ACHN (cell line): ENCODE measurements at regions not wholly inside any gene's neighbourhood (a gene's known extent, or its start where the extent isn't known, plus 50 kb on each side); places are given as distances from the start of the nearest gene placed in this dataset.

Source experiments
- DNase-seq: peaks from one replicate; pipeline ENCODE4 v3.0.0-alpha.2; 2015
- in situ Hi-C: cut with HindIII; loops from 2 replicates; pipeline ENCODE4 v1.10.0; 2017; ENCODE audit warnings: low sequenced_read_pairs, low pct_ligation_motif_present, low pct_unique_long_range_greater_than_20kb

DNA sequence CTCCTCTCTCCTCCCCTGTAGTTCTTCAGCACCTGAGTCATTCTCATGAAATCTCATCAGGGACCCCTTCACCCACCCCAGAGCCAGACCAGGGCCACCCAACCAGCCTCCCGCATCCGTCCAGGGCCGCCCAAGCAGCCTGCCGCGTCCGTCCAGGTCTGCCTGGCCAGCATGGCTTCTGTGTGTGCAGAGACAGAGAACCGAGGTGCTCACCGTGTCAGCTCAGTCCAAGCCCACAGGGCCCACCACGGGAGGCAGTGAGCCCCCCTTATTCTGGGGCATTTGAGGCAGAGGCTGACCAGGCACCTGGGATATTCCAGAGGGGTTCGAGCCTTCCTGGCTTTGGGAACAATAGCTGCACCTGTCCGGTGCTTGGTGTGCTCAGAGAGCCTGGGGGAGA lies 1117.3 kb downstream of the BRD1 start:
- DNase-seq: no peak
- in situ Hi-C loops: no loop called here

GRCh38 chr22:48709976-48710375 lies 1117.7 kb downstream of the BRD1 start:
- DNase-seq: no peak
- in situ Hi-C loops: no loop called here

DNA sequence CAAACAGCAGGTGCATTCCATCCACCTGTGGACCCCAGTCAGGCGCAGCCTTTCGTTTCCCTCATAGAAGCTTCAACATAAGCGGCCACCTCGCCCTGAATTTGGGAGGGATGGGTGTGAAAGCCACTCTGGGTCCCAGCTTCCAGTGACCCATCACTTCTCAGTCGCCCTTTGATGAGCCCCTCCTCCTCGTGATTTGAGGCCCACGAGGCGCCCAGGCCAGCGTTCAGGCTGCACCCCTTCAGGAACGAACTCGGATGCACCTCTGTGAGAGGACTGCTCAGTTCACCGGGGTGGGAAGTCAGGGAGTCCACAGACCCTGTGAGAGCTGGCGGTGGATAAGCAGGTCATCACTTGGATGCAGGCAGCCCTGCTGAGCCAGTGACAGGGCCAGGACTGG lies 1118.2 kb downstream of the BRD1 start:
- in situ Hi-C loops: no loop called here
- no peak for DNase-seq

GRCh38 chr22:48708558-48709245 lies 1119.0 kb downstream of the BRD1 start:
- in situ Hi-C loops: no loop called here
- DNase-seq: no peak

GRCh38 chr22:48707763-48708557 lies 1119.7 kb downstream of the BRD1 start:
- no peak for DNase-seq
- in situ Hi-C loops: no loop called here

DNA sequence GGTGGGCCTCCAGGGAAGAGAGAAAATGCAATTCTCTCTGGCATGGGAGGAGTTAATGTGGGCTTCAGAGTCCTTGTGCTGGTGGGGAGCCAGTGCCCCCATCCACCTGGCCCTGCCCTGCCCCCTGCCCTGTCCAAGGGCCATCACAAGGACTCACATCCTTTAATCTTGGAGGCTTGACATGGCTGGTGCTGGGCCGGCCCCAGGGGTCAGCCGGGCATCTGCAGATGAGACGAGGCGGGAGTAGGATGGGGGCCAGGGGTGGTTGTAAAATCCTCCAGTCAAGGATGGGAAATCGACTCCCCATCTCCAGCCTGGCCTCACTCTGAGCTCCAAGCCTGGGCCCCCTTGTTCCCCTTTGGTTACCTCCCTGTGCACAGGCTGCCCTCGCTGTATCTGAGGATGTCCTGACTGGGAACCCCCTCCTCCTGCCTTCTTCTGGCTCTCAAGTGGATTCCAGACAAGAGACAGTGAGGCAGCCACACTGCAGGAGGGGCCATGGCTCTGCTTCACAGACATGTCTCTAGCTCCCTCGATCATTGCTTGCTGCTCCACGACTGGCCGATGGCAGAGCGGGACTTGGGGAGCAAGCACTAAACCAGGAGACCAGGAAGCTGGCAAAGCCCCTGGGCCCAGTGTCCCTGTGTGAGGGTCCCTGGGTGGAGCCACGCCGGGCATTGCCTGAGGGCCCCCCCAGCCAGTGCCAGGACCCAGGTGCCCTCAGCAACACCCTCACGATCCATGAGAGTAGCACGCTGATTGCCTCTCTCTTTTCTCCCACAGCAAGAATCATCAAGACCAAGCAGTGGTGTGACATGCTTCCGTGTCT lies 1120.5 kb downstream of the BRD1 start:
- DNase-seq: no peak
- in situ Hi-C loops: no loop called here

DNA sequence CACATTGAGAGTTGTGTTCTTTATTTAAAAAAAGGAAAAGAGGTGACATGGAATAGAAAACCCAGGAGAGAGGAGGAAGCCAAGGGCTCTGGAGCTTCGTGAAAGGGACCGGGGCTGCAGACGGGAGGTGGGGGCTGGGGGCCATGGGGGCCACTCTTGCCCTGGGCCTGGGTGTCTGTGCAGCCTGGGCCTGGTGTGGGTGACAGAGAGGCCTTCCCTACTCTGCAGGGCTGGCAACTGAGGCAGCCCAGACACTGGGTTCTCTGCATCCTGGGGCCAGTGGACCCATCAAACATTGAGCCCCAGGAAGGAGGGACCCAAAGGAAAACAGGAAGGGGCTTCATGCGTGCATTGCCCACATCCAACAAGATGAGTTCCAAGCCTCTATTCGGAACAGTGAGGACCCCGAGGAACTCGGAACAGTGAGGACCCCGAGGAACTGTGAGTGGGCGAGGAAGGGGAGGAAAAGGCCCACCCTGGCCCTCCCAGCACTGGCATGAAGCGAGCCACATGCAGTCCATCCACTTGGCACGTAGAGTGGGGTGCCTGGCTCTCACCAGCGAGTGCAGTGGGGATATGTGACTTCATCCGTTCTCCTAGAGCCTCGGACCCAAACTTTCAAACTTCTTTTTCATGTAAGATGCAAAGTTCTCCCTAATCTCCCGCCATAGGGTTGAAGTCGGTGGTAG lies 1121.6 kb downstream of the BRD1 start:
- in situ Hi-C loops: no loop called here
- DNase-seq: no peak

DNA sequence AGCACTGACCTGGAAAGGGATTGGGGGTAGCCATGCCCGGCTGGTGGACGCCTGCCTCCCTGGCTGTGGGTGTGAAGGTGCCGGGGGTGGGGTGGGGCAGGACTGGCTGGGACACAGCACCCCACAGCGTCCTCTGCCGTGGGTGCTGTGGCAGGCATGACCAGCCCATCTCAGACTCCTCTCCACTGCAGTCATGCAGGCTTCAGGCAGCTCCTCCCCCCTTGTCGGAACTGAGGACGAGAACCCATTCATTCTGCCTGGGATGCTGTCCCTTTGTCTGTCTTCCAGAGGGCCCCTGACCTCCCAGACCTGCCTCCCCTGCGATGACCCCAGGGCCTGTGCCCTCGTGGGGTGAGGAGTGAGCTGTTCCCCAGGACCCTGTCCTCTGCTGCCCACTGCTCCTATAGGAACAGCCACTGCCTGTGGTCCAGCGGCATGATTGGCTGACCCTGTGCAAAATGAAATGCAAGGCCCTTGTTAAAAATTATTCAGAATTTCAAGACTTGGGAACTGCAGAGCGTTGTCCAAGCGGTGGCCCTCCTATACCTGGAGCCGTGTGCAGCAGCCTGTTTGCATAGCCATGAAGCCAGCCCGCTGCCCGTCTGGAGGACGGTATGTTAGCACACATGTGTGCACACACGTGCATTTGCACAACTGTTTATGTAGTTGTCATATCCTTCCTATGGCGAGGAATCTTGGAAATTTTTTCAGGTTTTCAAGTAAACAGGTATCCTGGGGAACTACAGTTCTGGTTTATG lies 1122.3 kb downstream of the BRD1 start:
- DNase-seq: no peak
- in situ Hi-C loops: no loop called here

GRCh38 chr22:48704335-48704734 lies 1123.3 kb downstream of the BRD1 start:
- DNase-seq: no peak
- in situ Hi-C loops: no loop called here

DNA sequence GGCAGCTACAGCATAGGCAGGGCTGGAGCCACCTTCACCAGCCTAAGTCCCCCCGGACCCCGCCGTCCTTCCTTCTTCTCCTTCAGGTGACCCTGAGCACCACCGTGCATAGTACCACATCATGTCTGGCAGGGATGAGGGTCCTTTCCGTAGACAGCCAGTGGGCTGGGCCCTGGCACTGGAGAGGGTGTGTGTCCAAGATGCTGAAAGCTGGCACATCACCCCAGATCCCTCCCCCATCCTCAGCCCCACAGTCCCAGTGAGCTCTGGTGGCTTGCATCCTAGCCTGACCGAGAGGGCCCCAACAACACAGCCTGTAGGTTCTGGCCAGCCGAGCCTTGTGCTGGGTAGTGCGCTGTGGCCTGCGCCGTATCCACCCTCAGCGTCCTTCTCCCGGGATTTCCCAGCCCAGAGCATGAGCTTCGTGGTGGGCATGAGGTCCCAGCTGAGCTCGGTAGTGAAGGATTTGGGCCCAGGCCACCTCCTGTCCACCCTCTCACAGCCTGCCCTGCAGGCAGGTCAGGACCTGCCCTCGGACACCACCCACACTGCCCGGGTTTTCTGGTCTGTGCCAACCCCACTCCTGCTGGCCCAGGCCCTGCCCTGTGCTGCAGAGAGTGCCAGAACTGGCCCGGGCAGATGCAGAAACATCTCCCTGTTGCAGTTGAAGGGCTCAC lies 1124.3 kb downstream of the BRD1 start:
- in situ Hi-C loops: no loop called here
- DNase-seq: no peak

DNA sequence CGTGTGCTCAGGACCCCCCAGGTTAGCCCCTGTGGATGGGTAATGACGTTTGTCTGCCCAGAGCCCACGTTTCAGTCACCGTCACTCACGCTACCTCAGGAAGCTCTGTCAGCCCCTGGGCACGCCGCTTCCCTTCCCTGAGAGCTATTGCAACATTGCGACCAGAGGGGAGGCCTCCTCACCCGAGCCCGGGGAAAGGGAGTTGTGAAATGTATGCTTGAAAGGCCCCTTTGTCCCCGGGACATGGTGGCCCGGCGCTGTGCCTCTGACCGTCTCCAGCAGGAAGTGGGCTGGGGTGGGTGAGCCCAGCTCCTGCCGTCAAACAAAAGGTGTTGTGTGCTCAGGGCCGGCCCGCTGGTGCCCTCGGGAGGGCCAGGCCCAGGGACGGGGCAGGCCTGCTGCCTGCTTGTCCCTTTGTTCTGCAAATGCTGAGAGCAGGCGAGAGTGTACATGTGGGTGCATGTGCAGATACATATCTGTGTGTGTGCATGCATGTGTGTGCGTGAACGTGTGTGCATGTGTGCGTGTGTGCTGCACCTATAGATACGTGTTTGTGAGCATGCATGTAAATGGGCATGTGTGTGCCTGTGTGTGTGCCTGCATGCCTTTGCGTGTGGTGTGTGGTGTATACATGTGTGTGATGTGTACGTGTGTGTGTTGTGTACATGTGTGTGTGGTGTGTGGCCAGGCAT lies 1125.0 kb downstream of the BRD1 start:
- no peak for DNase-seq
- in situ Hi-C loops: no loop called here

DNA sequence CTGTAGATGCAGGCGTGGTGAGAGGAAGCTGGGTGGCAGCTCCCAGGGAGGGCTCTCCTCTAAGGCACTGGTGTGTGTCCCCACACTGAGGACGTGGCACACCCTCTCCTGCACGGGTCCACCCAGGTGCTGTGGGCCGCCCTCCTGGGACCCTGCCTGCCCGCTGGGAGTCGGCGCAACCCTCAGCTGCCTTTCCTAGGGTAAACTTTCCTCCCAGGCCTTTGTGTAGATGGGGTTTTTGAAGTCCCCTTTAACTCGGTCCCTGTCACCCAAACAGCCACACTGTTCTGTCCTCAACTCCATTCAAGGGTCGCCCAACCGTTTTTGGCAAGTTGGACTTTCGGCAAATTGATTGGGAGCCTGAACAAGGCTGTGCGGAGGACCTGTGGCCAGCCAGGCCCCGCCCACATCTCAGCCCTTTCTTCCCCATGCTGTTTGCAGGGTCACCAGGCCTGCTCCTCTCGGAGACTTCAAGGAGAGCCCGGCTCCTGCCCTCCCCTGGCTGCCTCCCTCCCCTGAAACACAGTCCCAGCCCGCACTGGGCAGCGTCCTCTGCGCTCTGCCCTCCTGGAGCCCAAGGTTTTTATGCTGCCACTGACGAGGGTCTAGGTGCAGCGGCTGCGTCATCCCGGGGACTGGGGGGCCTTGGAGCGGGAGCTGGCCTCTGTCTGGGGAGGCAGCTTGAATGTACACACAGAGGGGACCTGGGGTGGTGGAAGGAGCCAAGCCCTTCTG lies 1126.2 kb downstream of the BRD1 start:
- no peak for DNase-seq
- in situ Hi-C loops: no loop called here

DNA sequence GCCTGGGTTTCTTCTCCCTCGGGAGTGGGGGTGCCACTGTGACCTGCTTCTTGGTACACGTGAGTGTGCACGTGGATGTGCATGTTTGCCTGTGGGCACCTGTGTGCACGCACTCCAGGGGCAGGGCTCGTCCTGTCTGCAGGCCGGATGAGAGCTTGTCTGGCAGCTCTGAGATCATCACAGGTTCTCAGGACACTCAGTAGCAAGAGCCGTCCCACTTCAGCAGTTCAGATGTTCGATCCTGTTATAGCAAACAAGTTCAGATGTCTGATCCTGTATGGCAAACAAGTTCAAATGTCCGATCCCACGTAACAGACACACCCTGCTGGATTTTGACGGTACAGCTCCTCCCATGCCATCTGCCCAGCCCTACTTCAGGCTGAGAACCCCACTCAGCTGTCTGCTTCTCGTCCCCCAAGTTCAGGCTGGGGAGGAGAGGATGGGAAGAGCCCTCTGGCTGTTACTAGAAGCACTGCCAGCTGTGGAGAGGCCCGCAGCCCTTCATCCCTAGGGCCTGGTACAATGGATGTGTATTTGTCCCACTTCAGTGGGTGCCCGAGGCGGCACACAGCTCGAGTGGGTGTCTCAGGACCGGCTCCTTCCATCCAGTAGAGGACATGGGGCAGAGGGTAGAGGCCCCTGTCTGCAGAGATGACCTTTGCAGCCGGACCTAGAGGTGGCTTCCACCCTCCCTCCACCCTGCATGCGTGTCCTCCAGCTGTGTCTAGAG lies 1126.9 kb downstream of the BRD1 start:
- no peak for DNase-seq
- in situ Hi-C loops: no loop called here

- in situ Hi-C loops: no loop called here
- no peak for DNase-seq
Measured at GRCh38 chr22:48700180-48700565, 1127.5 kb downstream of the BRD1 start.

DNA sequence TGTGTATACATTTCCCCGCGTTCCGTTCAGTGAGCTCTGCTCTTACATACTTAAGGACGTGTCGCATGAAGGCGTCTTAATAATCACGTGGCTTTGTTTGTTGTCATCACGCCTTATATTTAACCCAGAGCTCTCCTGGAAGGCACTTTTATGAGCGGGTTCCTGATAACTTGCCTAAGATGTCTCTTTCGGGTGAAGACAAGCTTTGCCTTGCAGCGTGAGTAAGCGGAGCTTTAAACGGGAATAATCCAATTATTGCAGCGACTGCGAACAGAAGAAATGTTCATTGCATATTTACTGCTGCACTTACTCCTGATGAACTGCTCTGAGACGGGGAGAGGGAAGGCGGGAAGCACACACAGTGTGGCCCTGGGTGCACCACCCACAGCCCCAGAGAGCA lies 1128.2 kb downstream of the BRD1 start:
- in situ Hi-C loops: no loop called here
- DNase-seq: no peak

DNA sequence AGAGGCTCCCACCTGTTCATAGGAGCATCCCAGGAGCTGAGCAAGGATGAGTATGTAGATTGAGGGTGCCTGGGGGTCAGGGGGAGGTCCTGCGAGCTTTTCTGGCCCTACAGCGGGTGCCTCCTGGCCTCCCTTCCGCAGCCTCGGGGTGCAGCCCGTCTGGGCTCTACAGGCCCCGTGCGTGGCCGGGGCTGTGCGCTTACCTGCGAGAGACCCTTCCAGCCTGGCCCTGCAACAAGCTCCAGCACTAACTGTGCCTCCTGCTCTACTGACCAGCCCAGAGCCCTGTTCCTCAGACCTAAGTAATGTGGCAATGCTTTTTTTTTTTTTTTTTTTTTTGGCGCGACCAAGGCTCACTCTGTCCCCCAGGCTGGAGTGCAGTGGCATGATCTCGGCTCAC lies 1129.1 kb downstream of the BRD1 start:
- in situ Hi-C loops: no loop called here

More for the DNA sequence above, 1129.1 kb downstream of the BRD1 start:
- DNase-seq: no peak
